GM12878 (cell line): ENCODE measurements at regions not wholly inside any gene's neighbourhood (a gene's known extent, or its start where the extent isn't known, plus 50 kb on each side); places are given as distances from the start of the nearest gene placed in this dataset.

ENCODE experiments used
- CBX5 ChIP-seq: sonication (generic); IDR thresholded peaks from 2 replicates; pipeline ENCODE4 v1.6.1; 2016; ENCODE audit warnings: low read depth, moderate library complexity, mild to moderate bottlenecking, inconsistent platforms
- EZH2 ChIP-seq: IDR thresholded peaks from 2 replicates; pipeline ENCODE4 v1.6.1; 2012; ENCODE audit warnings: low read depth, mild to moderate bottlenecking, control low read depth, inconsistent platforms, low read length, borderline replicate concordance; ENCODE audit not compliant: control insufficient read depth
- GABPA ChIP-seq: IDR thresholded peaks from 2 replicates; pipeline ENCODE4 v1.6.1; 2014; ENCODE audit warnings: antibody characterized with exemption, low read depth, mild to moderate bottlenecking, inconsistent platforms
- MEF2A ChIP-seq: IDR thresholded peaks from 2 replicates; pipeline ENCODE4 v1.6.1; 2011; ENCODE audit warnings: low read depth, mild to moderate bottlenecking, low read length, moderate library complexity; ENCODE audit not compliant: insufficient read depth
- MYC ChIP-seq: IDR thresholded peaks from 2 replicates; pipeline ENCODE4 v1.6.1; 2011; ENCODE audit warnings: mild to moderate bottlenecking, low read length, moderate library complexity, inconsistent platforms; ENCODE audit not compliant: insufficient read depth, insufficient replicate concordance, insufficient read length, severe bottlenecking
- NFYB ChIP-seq: IDR thresholded peaks from 2 replicates; pipeline ENCODE4 v1.6.1; 2011; ENCODE audit warnings: low read depth, mild to moderate bottlenecking, low read length, improper control_type of control experiment, moderate library complexity; ENCODE audit not compliant: insufficient read depth
- RAD21 ChIP-seq: IDR thresholded peaks from 2 replicates; pipeline ENCODE4 v1.6.1; 2011; ENCODE audit warnings: mild to moderate bottlenecking, low read depth, low read length, moderate library complexity; ENCODE audit not compliant: insufficient read depth

GRCh38 chr3:117666812-117667211 lies 957.2 kb downstream of the TUSC7 start:
- no peak for TF ChIP-seq MEF2A
- no peak for TF ChIP-seq EZH2
- no peak for TF ChIP-seq NFYB
- TF ChIP-seq GABPA = no peak
- no peak for TF ChIP-seq MYC
- no peak for TF ChIP-seq CBX5
- TF ChIP-seq RAD21 = no peak
